CD4-positive, alpha-beta T cell treated with Interleukin-10 for 1 hour (primary cell): ENCODE measurements at regions not wholly inside any gene's neighbourhood (a gene's known extent, or its start where the extent isn't known, plus 50 kb on each side); places are given as distances from the start of the nearest gene placed in this dataset.
"Not testable (repeated sequence)": the region's sequence is repeated elsewhere in the genome, so short reads cannot be mapped to it uniquely, and the experiment has no call there.

Experiments
- DNase-seq: peaks from one replicate; pipeline ENCODE4 v3.0.0-alpha.2; 2020

GRCh38 chr7:85708221-85708620 is 521.4 kb upstream of the SEMA3D start:
- no peak for DNase-seq

GRCh38 chr7:85705076-85705475 is 518.2 kb upstream of the SEMA3D start:
- no peak for DNase-seq

- DNase-seq: no peak
Observed at GRCh38 chr7:85703251-85704010, 516.6 kb upstream of the SEMA3D start.

- DNase-seq: no peak
Observed at GRCh38 chr7:85702348-85702747, 515.5 kb upstream of the SEMA3D start.

GRCh38 chr7:85699482-85699881 is 512.6 kb upstream of the SEMA3D start:
- DNase-seq: no peak

- no peak for DNase-seq
Observed at GRCh38 chr7:85695533-85695932, 508.7 kb upstream of the SEMA3D start.

- DNase-seq: no peak
Observed at GRCh38 chr7:85695041-85695440, 508.2 kb upstream of the SEMA3D start.

- DNase-seq: no peak
Observed at GRCh38 chr7:85693326-85693725, 506.5 kb upstream of the SEMA3D start.

GRCh38 chr7:85688712-85689111 is 501.9 kb upstream of the SEMA3D start:
- DNase-seq: no peak

- DNase-seq: no peak
Observed at GRCh38 chr7:85686401-85687181, 499.7 kb upstream of the SEMA3D start.

- DNase-seq: no peak
Observed at GRCh38 chr7:85685901-85686300, 499.0 kb upstream of the SEMA3D start.

- no peak for DNase-seq
Observed at GRCh38 chr7:85682833-85683620, 496.2 kb upstream of the SEMA3D start.

- no peak for DNase-seq
Observed at GRCh38 chr7:85681241-85681640, 494.4 kb upstream of the SEMA3D start.

- not testable (repeated sequence) for DNase-seq
Observed at GRCh38 chr7:85675093-85675492, 488.2 kb upstream of the SEMA3D start.

- DNase-seq: no peak
Observed at GRCh38 chr7:85673876-85674275, 487.0 kb upstream of the SEMA3D start.

- no peak for DNase-seq
Observed at GRCh38 chr7:85669225-85669624, 482.4 kb upstream of the SEMA3D start.

- DNase-seq: no peak
Observed at GRCh38 chr7:85664341-85664740, 477.5 kb upstream of the SEMA3D start.

- no peak for DNase-seq
Observed at GRCh38 chr7:85659364-85659763, 472.5 kb upstream of the SEMA3D start.

GRCh38 chr7:85655252-85655651 is 468.4 kb upstream of the SEMA3D start:
- DNase-seq: no peak

- DNase-seq: no peak
Observed at GRCh38 chr7:85644272-85644671, 457.4 kb upstream of the SEMA3D start.

- DNase-seq: no peak
Observed at GRCh38 chr7:85641331-85641730, 454.5 kb upstream of the SEMA3D start.

GRCh38 chr7:85638394-85638793 is 451.5 kb upstream of the SEMA3D start:
- DNase-seq: no peak

GRCh38 chr7:85634951-85635350 is 448.1 kb upstream of the SEMA3D start:
- DNase-seq: no peak
